ENCODE measurements at regions not wholly inside any gene's neighbourhood (a gene's known extent, or its start where the extent isn't known, plus 50 kb on each side); places are given as distances from the start of the nearest gene placed in this dataset.

- TF ChIP-seq ESRRG (CRISPR knock-in tag; IDR thresholded peaks at IDR 0.05) (no peak), ISL1 (CRISPR knock-in tag; IDR thresholded peaks at IDR 0.05) (no peak), ZNF565 (CRISPR knock-in tag; conservative IDR thresholded peaks at IDR 0.05; ENCODE audit: low read depth) (no peak), PPARA (CRISPR knock-in tag; IDR thresholded peaks at IDR 0.05; ENCODE audit: borderline replicate concordance) (no peak)
Measured at GRCh38 chr13:109682534-109683244, 103.7 kb downstream of the IRS2 start.
